HCT116 (cell line): ENCODE measurements at regions not wholly inside any gene's neighbourhood (a gene's known extent, or its start where the extent isn't known, plus 50 kb on each side); places are given as distances from the start of the nearest gene placed in this dataset.

Experiments used
- ATAC-seq: fragments of 200-7000 bp; cut with Tn5 transposase; 2 replicates; pipeline ENCODE4 v1.9.1; 2020; ENCODE audit warnings: mild to moderate bottlenecking, moderate library complexity
- BruUV-seq: library from RNA; stranded (reverse); fragments of 400-500 nt; replicated peaks from 2 replicates; lab custom pipeline; 2021; lab: Mats Ljungman, UMichigan
- CTCF ChIA-PET: fragments of 300-600 bp; sonication (Branson Sonifier 250); formaldehyde crosslinking; loops from one replicate; lab custom pipeline; 2021; ENCODE audit warnings: antibody characterized with exemption; lab: Charles Lee
- POLR2A ChIA-PET: fragments of 300-600, 350-600 bp; sonication (Branson Sonifier 250); formaldehyde crosslinking; loops from one replicate; lab custom pipeline; 2021; ENCODE audit warnings: antibody characterized with exemption; lab: Charles Lee
- RAD21 ChIA-PET, 2 experiments: fragments of 300-600 bp; sonication (Branson Sonifier 250); formaldehyde crosslinking; loops; one replicate each; lab custom pipeline; 2023; ENCODE audit warnings: low total read pairs in 2 of 2; ENCODE audit not compliant: uncharacterized antibody in 2 of 2, unreplicated experiment in 2 of 2, low non-redundant PET in 1 of 2; lab: Charles Lee
- DNase-seq: peaks from one replicate; pipeline ENCODE4 v3.0.0-alpha.2; 2010; ENCODE audit warnings: low read depth, low spot score
- H2AFZ ChIP-seq: fragments of 200-600 bp; shearing (Covaris generic), sonication (generic); 2 replicates; pipeline ENCODE4 v1.6.1; 2017; ENCODE audit warnings: low read depth, mixed run types, mixed read lengths, antibody characterized with exemption, low read length; ENCODE audit not compliant: poor library complexity, severe bottlenecking
- H3K27ac ChIP-seq: 2 replicates; pipeline ENCODE4 v1.5.1; 2012; ENCODE audit warnings: low read depth, low read length
- H3K27me3 ChIP-seq: fragments of 200-600 bp; sonication (generic); 2 replicates; pipeline ENCODE4 v1.6.1; 2016; ENCODE audit warnings: mixed run types, low read length, mixed read lengths; ENCODE audit not compliant: insufficient read depth
- H3K36me3 ChIP-seq, 2 experiments: fragments of 200-500 bp in 1 of 2; fragments of 200-600 bp in 1 of 2; sonication (Bioruptor generic) in 1 of 2; sonication (generic) in 1 of 2; 2 replicates each; pipeline versions ENCODE4 v1.5.1 to v1.6.1; 2014 to 2016; ENCODE audit warnings: low read length in 2 of 2, inconsistent platforms in 1 of 2, mixed read lengths in 1 of 2, mixed run types in 1 of 2; ENCODE audit not compliant: insufficient read depth in 2 of 2, control insufficient read depth in 1 of 2
- H3K4me1 ChIP-seq, 2 experiments: fragments of 200-600 bp in 1 of 2; sonication (generic) in 1 of 2; 2 replicates each; pipeline versions ENCODE4 v1.5.1 to v1.6.1; 2012 to 2017; ENCODE audit warnings: low read length in 2 of 2, inconsistent platforms in 1 of 2, mild to moderate bottlenecking in 1 of 2, mixed read lengths in 1 of 2, mixed run types in 1 of 2, moderate library complexity in 1 of 2; ENCODE audit not compliant: insufficient read depth in 2 of 2, control insufficient read depth in 1 of 2
- H3K4me2 ChIP-seq: fragments of 200-600 bp; sonication (generic); 2 replicates; pipeline ENCODE4 v1.6.1; 2017; ENCODE audit warnings: mixed run types, low read length, mixed read lengths
- H3K4me3 ChIP-seq, 2 experiments: fragments of 200-600 bp in 1 of 2; sonication (generic) in 1 of 2; replicated peaks in 1 of 2; 2 replicates each; pipeline ENCODE4 v1.5.1; 2011 to 2016; ENCODE audit warnings: low read length in 2 of 2, control low read depth in 1 of 2, low read depth in 1 of 2, mild to moderate bottlenecking in 1 of 2, mixed read lengths in 1 of 2, mixed run types in 1 of 2
- H3K79me2 ChIP-seq: fragments of 200-600 bp; sonication (generic); 2 replicates; pipeline ENCODE4 v1.6.1; 2017; ENCODE audit warnings: mild to moderate bottlenecking, mixed run types, low read length, moderate library complexity, mixed read lengths; ENCODE audit not compliant: insufficient read depth
- H3K9ac ChIP-seq: fragments of 200-600 bp; sonication (generic); 2 replicates; pipeline ENCODE4 v1.6.1; 2016; ENCODE audit warnings: low read length, mixed read lengths
- H3K9me2 ChIP-seq: fragments of 200-600 bp; sonication (generic), shearing (Covaris generic); 2 replicates; pipeline ENCODE4 v1.6.1; 2017; ENCODE audit warnings: mixed run types, mild to moderate bottlenecking, moderate library complexity; ENCODE audit not compliant: insufficient read depth
- H3K9me3 ChIP-seq, 2 experiments: fragments of 200-500 bp in 1 of 2; fragments of 200-600 bp in 1 of 2; sonication (Bioruptor generic) in 1 of 2; sonication (generic) in 1 of 2; 2 replicates each; pipeline ENCODE4 v1.6.1; 2014 to 2017; ENCODE audit warnings: low read length in 2 of 2, mixed read lengths in 2 of 2, inconsistent platforms in 1 of 2, low read depth in 1 of 2, mild to moderate bottlenecking in 1 of 2, mixed run types in 1 of 2, moderate library complexity in 1 of 2; ENCODE audit not compliant: control insufficient read depth in 1 of 2, insufficient read depth in 1 of 2
- H4K20me1 ChIP-seq: fragments of 200-600 bp; sonication (generic), shearing (Covaris generic); 2 replicates; pipeline ENCODE4 v1.6.1; 2017; ENCODE audit warnings: mixed run types, mild to moderate bottlenecking, moderate library complexity; ENCODE audit not compliant: insufficient read depth
- ATF3 ChIP-seq: IDR thresholded peaks from 2 replicates; pipeline ENCODE4 v1.6.1; 2012
- CEBPB ChIP-seq: IDR thresholded peaks from 2 replicates; pipeline ENCODE4 v1.6.1; 2012; ENCODE audit warnings: low read depth
- EZH2 ChIP-seq: fragments of 200-600 bp; sonication (generic); IDR thresholded peaks from 2 replicates; pipeline ENCODE4 v1.6.1; 2017; ENCODE audit warnings: antibody characterized with exemption, mixed run types
- EZH2phosphoT487 ChIP-seq: fragments of 200-600 bp; IDR thresholded peaks from 2 replicates; pipeline ENCODE4 v1.6.1; 2018; ENCODE audit warnings: antibody characterized with exemption, borderline replicate concordance
- JUND ChIP-seq: IDR thresholded peaks from 2 replicates; pipeline ENCODE4 v1.6.1; 2012
- REST ChIP-seq: IDR thresholded peaks from 2 replicates; pipeline ENCODE4 v1.6.1; 2012; ENCODE audit warnings: low read depth
- SIN3A ChIP-seq: IDR thresholded peaks from 2 replicates; pipeline ENCODE4 v1.6.1; 2012; ENCODE audit warnings: low read depth
- SRF ChIP-seq: IDR thresholded peaks from 2 replicates; pipeline ENCODE4 v1.6.1; 2012; ENCODE audit warnings: low read depth
- ZBTB33 ChIP-seq: IDR thresholded peaks from 2 replicates; pipeline ENCODE4 v1.6.1; 2011; ENCODE audit warnings: mild to moderate bottlenecking, low read length, moderate library complexity; ENCODE audit not compliant: insufficient replicate concordance; ENCODE audit errors: extremely low read depth
- intact Hi-C: fragments of 100-400 bp; cut with micrococcal nuclease; formaldehyde crosslinking; loops from 2 replicates; pipeline ENCODE4 v1.10.0; 2022

GRCh38 chr5:62985749-62986148 lies 407.1 kb downstream of the LRRC70 start:
- H3K9ac ChIP-seq: no peak overlapping the region
- no peaks in the 10 kb centered on the region for H3K79me2 ChIP-seq
- H3K27me3 ChIP-seq: no peaks in the 10 kb centered on the region
- BruUV-seq: no TSS peak
- intact Hi-C loops: no loop called here
- no peak for TF ChIP-seq SRF
- no peak for TF ChIP-seq EZH2
- TF ChIP-seq SIN3A: no peak
- TF ChIP-seq REST: no peak
- no peak for TF ChIP-seq JUND
- no peak for TF ChIP-seq ZBTB33
- TF ChIP-seq CEBPB: no peak
- no peak for TF ChIP-seq EZH2phosphoT487
- TF ChIP-seq ATF3: no peak
- H3K4me3 ChIP-seq: no peak overlapping the region
- CTCF ChIA-PET: no interaction called here
- H3K9me3 ChIP-seq: peaks cover 4% of the 10 kb centered on the region in 2 experiments; a peak in 2 of 4 replicates
- DNase-seq (no peak), ATAC-seq (no peak)
- no peak overlapping the region for H2AFZ ChIP-seq
- POLR2A ChIA-PET: no interaction called here
- RAD21 ChIA-PET: no interaction called here
- no peaks in the 10 kb centered on the region; the same call in 1 of the 2 replicates for H4K20me1 ChIP-seq
- no peaks in the 10 kb centered on the region for H3K9me2 ChIP-seq
- no peaks in the 10 kb centered on the region for H3K36me3 ChIP-seq
- no peak overlapping the region for H3K27ac ChIP-seq
- no peak overlapping the region for H3K4me2 ChIP-seq
- H3K4me1 ChIP-seq: no peaks in the 10 kb centered on the region
